Vagina (tissue), 2 donors: ENCODE measurements at regions not wholly inside any gene's neighbourhood (a gene's known extent, or its start where the extent isn't known, plus 50 kb on each side); places are given as distances from the start of the nearest gene placed in this dataset.

Experiments
- DNase-seq, 2 donors: peaks; one replicate each; pipeline ENCODE4 v3.0.0-alpha.2; 2017; ENCODE audit errors: extremely low spot score in 2 of 2
- H3K27ac ChIP-seq: fragments of 200-600 bp; sonication (generic); one replicate; pipeline ENCODE4 v1.5.1; 2019
- H3K27me3 ChIP-seq: fragments of 200-600 bp; sonication (generic); one replicate; pipeline ENCODE4 v1.5.1; 2019
- H3K36me3 ChIP-seq, 2 donors: fragments of 200-600 bp; sonication (generic); one replicate each; pipeline ENCODE4 v1.5.1; 2017 to 2019
- H3K4me1 ChIP-seq: fragments of 200-600 bp; sonication (generic); one replicate; pipeline ENCODE4 v1.5.1; 2019
- H3K4me3 ChIP-seq, 2 donors: fragments of 200-600 bp; sonication (generic); 1 replicate in 1 of 2; 2 replicates in 1 of 2; pipeline ENCODE4 v1.5.1; 2016 to 2019
- H3K9me3 ChIP-seq: fragments of 200-600 bp; sonication (generic); one replicate; pipeline ENCODE4 v1.5.1; 2019
- POLR2A ChIP-seq, 2 donors: fragments of 450-650 bp; IDR thresholded peaks; one replicate each; pipeline ENCODE4 v1.6.1; 2017; ENCODE audit warnings: antibody characterized with exemption in 2 of 2, mild to moderate bottlenecking in 2 of 2, moderate library complexity in 2 of 2
- POLR2AphosphoS5 ChIP-seq, 2 donors: sonication (generic); formaldehyde crosslinking; IDR thresholded peaks; one replicate each; pipeline ENCODE4 v1.9.0; 2017; ENCODE audit warnings: antibody characterized with exemption in 2 of 2, mild to moderate bottlenecking in 2 of 2, low read depth in 1 of 2; ENCODE audit not compliant: insufficient read depth in 1 of 2
- intact Hi-C: fragments of 100-400 bp; cut with DNase I; formaldehyde crosslinking; loops from one replicate; pipeline ENCODE4 v1.15.1; 2023
- TF ChIP-seq, protein P1 (sequence below), 3 experiments: fragments of 450-650 bp in 2 of 3; fragments of 200-600 bp in 1 of 3; sonication (generic) in 1 of 3; IDR thresholded peaks; one replicate each; pipeline ENCODE4 v1.5.1; 2017 to 2019; ENCODE audit warnings: antibody characterized with exemption in 3 of 3, mild to moderate bottlenecking in 2 of 3, moderate library complexity in 2 of 3

DNA sequence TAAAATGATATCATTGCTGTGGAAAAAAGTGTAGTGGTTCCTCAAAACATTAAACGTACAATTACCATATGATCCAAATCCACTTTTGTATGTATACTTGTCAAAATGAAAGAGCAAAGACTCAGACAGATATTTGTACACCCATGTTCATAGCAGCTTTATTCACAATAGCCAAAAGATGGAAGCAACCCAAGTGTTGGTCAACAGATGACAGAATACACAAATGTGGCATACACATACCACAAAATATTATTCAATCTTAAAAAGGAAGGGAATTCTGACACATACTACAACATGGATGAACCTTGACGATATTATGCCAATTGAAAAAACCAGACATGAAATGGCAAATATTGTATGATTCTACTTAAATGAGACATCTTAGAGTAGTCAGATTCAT, 524.5 kb upstream of the WWC1 start:
- Histone ChIP-seq H3K27me3 (no peaks in the 10 kb centered on the region), H3K27ac (no peak overlapping the region), H3K4me3 (no peak overlapping the region), H3K9me3 (no peaks in the 10 kb centered on the region), H3K4me1 (no peaks in the 10 kb centered on the region), H3K36me3 (no peaks in the 10 kb centered on the region)
- intact Hi-C loops, result no loop called here
- no peak for TF ChIP-seq POLR2AphosphoS5 (IDR thresholded peaks at IDR 0.05; ENCODE audit: insufficient read depth in 1 of 2, low read depth in 1 of 2)
- TF ChIP-seq, protein P1, sequence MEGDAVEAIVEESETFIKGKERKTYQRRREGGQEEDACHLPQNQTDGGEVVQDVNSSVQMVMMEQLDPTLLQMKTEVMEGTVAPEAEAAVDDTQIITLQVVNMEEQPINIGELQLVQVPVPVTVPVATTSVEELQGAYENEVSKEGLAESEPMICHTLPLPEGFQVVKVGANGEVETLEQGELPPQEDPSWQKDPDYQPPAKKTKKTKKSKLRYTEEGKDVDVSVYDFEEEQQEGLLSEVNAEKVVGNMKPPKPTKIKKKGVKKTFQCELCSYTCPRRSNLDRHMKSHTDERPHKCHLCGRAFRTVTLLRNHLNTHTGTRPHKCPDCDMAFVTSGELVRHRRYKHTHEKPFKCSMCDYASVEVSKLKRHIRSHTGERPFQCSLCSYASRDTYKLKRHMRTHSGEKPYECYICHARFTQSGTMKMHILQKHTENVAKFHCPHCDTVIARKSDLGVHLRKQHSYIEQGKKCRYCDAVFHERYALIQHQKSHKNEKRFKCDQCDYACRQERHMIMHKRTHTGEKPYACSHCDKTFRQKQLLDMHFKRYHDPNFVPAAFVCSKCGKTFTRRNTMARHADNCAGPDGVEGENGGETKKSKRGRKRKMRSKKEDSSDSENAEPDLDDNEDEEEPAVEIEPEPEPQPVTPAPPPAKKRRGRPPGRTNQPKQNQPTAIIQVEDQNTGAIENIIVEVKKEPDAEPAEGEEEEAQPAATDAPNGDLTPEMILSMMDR (IDR thresholded peaks at IDR 0.05), result no peak
- no peak for TF ChIP-seq POLR2A (IDR thresholded peaks at IDR 0.05)
- DNase-seq, result no peak

DNA sequence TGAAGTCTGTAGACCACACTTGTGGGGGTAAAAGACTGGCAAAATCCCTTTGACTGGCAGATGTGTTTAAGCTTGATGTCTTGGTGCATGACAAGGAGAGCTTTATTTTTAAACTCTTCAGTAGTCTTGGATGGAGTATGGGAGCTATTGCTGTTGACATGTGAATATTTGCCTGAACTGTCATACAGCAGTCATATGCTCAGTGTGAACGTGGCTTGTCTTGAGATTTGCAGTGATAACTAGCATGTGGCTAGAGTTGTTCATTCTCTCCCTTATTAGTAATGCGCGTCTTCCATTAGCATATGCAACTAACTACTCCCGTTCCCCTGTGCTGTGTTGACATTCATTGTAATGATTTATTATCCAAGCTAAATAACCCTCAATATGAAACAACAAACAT, 523.6 kb upstream of the WWC1 start:
- TF ChIP-seq, protein P1 (IDR thresholded peaks at IDR 0.05), result no peak
- TF ChIP-seq POLR2AphosphoS5 (IDR thresholded peaks at IDR 0.05; ENCODE audit: insufficient read depth in 1 of 2, low read depth in 1 of 2) (no peak), POLR2A (IDR thresholded peaks at IDR 0.05) (no peak)
- no peak for DNase-seq
- H3K36me3 ChIP-seq, result no peaks in the 10 kb centered on the region
- intact Hi-C loops, result no loop called here
- H3K9me3 ChIP-seq, result no peaks in the 10 kb centered on the region
- no peak overlapping the region for H3K27ac ChIP-seq
- H3K4me1 ChIP-seq, result no peaks in the 10 kb centered on the region
- no peak overlapping the region for H3K4me3 ChIP-seq
- H3K27me3 ChIP-seq, result no peaks in the 10 kb centered on the region

DNA sequence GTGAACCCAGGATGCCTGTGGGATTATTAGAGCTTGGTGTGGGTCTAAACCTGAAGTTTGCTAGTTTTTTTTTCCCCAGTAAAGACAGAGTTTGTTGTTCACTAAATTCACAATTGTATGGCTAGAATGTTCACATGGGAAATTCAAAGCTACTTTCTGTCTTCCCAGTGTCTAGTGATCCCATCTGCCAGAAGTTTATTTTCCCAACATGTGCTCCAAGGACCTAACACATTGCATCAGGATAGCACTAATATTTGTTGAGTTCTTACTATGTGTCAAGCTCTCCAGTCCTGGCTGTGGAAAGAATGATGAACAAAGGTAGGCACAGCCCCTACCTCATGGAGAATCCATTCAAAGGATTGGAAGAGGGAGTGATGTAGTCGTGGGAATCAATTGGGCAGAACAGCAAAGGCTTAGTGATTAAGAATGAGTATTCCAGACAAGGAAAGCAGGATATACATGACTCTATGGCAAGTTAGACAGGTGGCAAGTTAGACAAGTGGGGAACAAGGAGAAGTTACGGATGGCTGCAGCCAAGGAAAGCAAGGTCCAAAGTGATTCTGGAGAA, 521.5 kb upstream of the WWC1 start:
- H3K36me3 ChIP-seq, result no peaks in the 10 kb centered on the region
- no peaks in the 10 kb centered on the region for H3K4me1 ChIP-seq
- H3K9me3 ChIP-seq, result no peaks in the 10 kb centered on the region
- H3K27me3 ChIP-seq, result no peaks in the 10 kb centered on the region
- intact Hi-C loops, result no loop called here
- no peak for DNase-seq
- H3K4me3 ChIP-seq, result no peak overlapping the region
- H3K27ac ChIP-seq, result no peak overlapping the region
- TF ChIP-seq, protein P1 (IDR thresholded peaks at IDR 0.05), result no peak
- TF ChIP-seq POLR2A (IDR thresholded peaks at IDR 0.05) (no peak), POLR2AphosphoS5 (IDR thresholded peaks at IDR 0.05; ENCODE audit: insufficient read depth in 1 of 2, low read depth in 1 of 2) (no peak)

DNA sequence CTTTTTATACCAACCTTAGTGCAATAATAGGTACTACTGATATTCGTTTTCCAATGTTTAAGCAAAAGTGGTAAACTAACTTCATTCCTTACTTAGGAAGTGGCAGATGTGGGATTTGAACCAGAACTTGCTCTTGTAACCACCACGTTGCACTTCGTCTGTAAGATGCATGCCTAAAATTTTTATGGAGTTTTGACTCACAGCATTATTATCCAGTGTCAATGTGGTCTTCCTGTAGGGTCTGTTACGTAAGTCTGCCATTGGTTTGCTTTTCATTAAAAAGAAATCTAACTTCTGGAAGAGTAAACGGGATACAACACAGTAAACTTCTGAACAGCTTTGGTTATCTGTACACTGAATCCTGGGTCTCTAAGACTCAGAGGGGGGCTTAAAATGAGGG, 521.0 kb upstream of the WWC1 start:
- Histone ChIP-seq H3K4me1 (no peaks in the 10 kb centered on the region), H3K27me3 (no peaks in the 10 kb centered on the region), H3K4me3 (no peak overlapping the region), H3K27ac (no peak overlapping the region), H3K36me3 (no peaks in the 10 kb centered on the region), H3K9me3 (no peaks in the 10 kb centered on the region)
- TF ChIP-seq POLR2A (IDR thresholded peaks at IDR 0.05) (no peak), POLR2AphosphoS5 (IDR thresholded peaks at IDR 0.05; ENCODE audit: insufficient read depth in 1 of 2, low read depth in 1 of 2) (no peak)
- TF ChIP-seq, protein P1 (IDR thresholded peaks at IDR 0.05), result no peak
- intact Hi-C loops, result no loop called here
- DNase-seq, result no peak

DNA sequence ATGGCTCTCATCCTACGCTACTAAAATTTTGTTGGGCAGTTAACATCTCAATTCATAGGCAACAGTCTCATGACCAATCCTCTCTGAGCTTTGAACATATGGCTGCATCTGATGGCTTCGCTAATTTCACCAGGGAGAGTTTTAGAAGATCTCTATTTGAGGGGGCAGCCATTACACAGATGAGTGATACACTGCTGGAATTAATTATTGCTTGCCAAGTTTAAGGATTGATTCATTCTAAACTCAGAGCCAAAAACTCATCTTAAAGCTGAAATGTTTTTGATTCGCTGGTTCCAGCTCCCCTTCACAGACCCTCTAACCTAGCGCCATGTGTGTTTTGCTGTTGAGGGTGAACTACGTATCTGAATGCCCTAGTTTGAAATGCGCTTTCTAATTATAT, 519.9 kb upstream of the WWC1 start:
- Histone ChIP-seq H3K36me3 (no peaks in the 10 kb centered on the region), H3K27me3 (no peaks in the 10 kb centered on the region), H3K4me3 (no peak overlapping the region), H3K9me3 (no peaks in the 10 kb centered on the region), H3K4me1 (no peaks in the 10 kb centered on the region), H3K27ac (no peak overlapping the region)
- no peak for DNase-seq
- no peak for TF ChIP-seq POLR2A (IDR thresholded peaks at IDR 0.05)
- TF ChIP-seq POLR2AphosphoS5 (IDR thresholded peaks at IDR 0.05; ENCODE audit: insufficient read depth in 1 of 2, low read depth in 1 of 2), result no peak
- TF ChIP-seq, protein P1 (IDR thresholded peaks at IDR 0.05), result no peak
- intact Hi-C loops, result no loop called here
